Neutrophil (primary cell): ENCODE measurements at regions not wholly inside any gene's neighbourhood (a gene's known extent, or its start where the extent isn't known, plus 50 kb on each side); places are given as distances from the start of the nearest gene placed in this dataset.

Experiments
- H3K27ac ChIP-seq: fragments of 200-600 bp; sonication (generic); 2 replicates; pipeline ENCODE4 v1.5.1; 2016; ENCODE audit warnings: mild to moderate bottlenecking, moderate library complexity
- H3K27me3 ChIP-seq: fragments of 200-600 bp; sonication (generic); 2 replicates; pipeline ENCODE4 v1.6.0; 2016; ENCODE audit warnings: mild to moderate bottlenecking
- H3K36me3 ChIP-seq: fragments of 200-600 bp; sonication (generic); 2 replicates; pipeline ENCODE4 v1.5.1; 2017
- H3K4me1 ChIP-seq, 2 experiments: fragments of 200-600 bp in 1 of 2; sonication (generic) in 1 of 2; 1 replicate in 1 of 2; 2 replicates in 1 of 2; pipeline versions ENCODE4 v1.5.1 to v1.6.1; 2013 to 2016; ENCODE audit warnings: low read depth in 1 of 2, low read length in 1 of 2, mild to moderate bottlenecking in 1 of 2, moderate library complexity in 1 of 2; ENCODE audit not compliant: control insufficient read depth in 1 of 2, insufficient read depth in 1 of 2
- H3K4me3 ChIP-seq, 2 experiments: fragments of 200-600 bp in 1 of 2; sonication (generic) in 1 of 2; 1 replicate in 1 of 2; 2 replicates in 1 of 2; pipeline ENCODE4 v1.5.1; 2013 to 2016; ENCODE audit warnings: low read depth in 1 of 2, low read length in 1 of 2, mild to moderate bottlenecking in 1 of 2, moderate library complexity in 1 of 2
- H3K9me3 ChIP-seq: fragments of 200-600 bp; sonication (generic); 2 replicates; pipeline ENCODE4 v1.5.1; 2016
- CTCF ChIP-seq: fragments of 200-600 bp; sonication (generic); IDR thresholded peaks from 2 replicates; pipeline ENCODE4 v1.5.1; 2016; ENCODE audit warnings: antibody characterized with exemption

- Histone ChIP-seq H3K4me1 (no peaks in the 10 kb centered on the region), H3K27ac (no peak overlapping the region), H3K9me3 (no peaks in the 10 kb centered on the region), H3K4me3 (no peak overlapping the region), H3K27me3 (no peaks in the 10 kb centered on the region), H3K36me3 (no peaks in the 10 kb centered on the region)
- TF ChIP-seq CTCF = no peak
Observed at GRCh38 chr16:61530697-61531096, 505.5 kb downstream of the CDH8 start.

- Histone ChIP-seq H3K9me3 (no peaks in the 10 kb centered on the region), H3K27me3 (no peaks in the 10 kb centered on the region), H3K27ac (no peak overlapping the region), H3K36me3 (no peaks in the 10 kb centered on the region), H3K4me3 (no peak overlapping the region), H3K4me1 (no peaks in the 10 kb centered on the region)
- TF ChIP-seq CTCF = no peak
Observed at GRCh38 chr16:61500851-61501250, 535.4 kb downstream of the CDH8 start.

GRCh38 chr16:61480250-61480649, 556.0 kb downstream of the CDH8 start:
- H3K36me3 ChIP-seq = no peaks in the 10 kb centered on the region
- H3K9me3 ChIP-seq = no peaks in the 10 kb centered on the region
- H3K4me3 ChIP-seq = no peak overlapping the region
- no peaks in the 10 kb centered on the region for H3K4me1 ChIP-seq
- no peak for TF ChIP-seq CTCF
- no peaks in the 10 kb centered on the region for H3K27me3 ChIP-seq
- H3K27ac ChIP-seq = no peak overlapping the region

- no peak overlapping the region for H3K27ac ChIP-seq
- H3K36me3 ChIP-seq = no peaks in the 10 kb centered on the region
- TF ChIP-seq CTCF = no peak
- H3K9me3 ChIP-seq = no peaks in the 10 kb centered on the region
- no peaks in the 10 kb centered on the region for H3K27me3 ChIP-seq
- no peak overlapping the region for H3K4me3 ChIP-seq
- no peaks in the 10 kb centered on the region for H3K4me1 ChIP-seq
Observed at GRCh38 chr16:61471737-61472136, 564.5 kb downstream of the CDH8 start.

- H3K27me3 ChIP-seq = no peaks in the 10 kb centered on the region
- no peak for TF ChIP-seq CTCF
- no peaks in the 10 kb centered on the region for H3K9me3 ChIP-seq
- no peaks in the 10 kb centered on the region for H3K4me1 ChIP-seq
- no peak overlapping the region for H3K27ac ChIP-seq
- no peak overlapping the region for H3K4me3 ChIP-seq
- H3K36me3 ChIP-seq = no peaks in the 10 kb centered on the region
Observed at GRCh38 chr16:61471023-61471422, 565.2 kb downstream of the CDH8 start.

- no peaks in the 10 kb centered on the region for H3K4me1 ChIP-seq
- H3K4me3 ChIP-seq = no peak overlapping the region
- no peaks in the 10 kb centered on the region for H3K36me3 ChIP-seq
- H3K27ac ChIP-seq = no peak overlapping the region
- H3K27me3 ChIP-seq = no peaks in the 10 kb centered on the region
- H3K9me3 ChIP-seq = no peaks in the 10 kb centered on the region
- TF ChIP-seq CTCF = no peak
Observed at GRCh38 chr16:61465285-61465684, 571.0 kb downstream of the CDH8 start.
